ENCODE measurements at regions not wholly inside any gene's neighbourhood (a gene's known extent, or its start where the extent isn't known, plus 50 kb on each side); places are given as distances from the start of the nearest gene placed in this dataset.

DNA sequence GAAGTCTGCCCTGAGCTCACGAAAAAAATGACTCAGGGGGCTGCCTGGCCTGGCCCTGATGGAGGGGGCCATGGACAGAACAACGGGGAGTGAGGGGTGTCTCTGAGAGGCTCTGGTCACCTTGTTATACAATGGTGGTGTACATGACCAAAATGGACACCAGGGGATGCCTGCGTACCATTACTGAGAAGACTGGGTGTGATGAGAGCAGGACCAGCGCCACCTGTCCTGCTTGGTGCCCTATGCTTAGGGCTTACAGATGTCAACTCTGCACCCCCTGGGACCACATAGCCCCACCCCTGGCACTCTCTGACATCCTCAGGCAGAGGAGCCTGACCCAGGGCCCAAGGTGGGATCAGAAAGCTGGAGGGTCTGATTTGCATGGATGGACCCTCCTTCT, 104.8 kb downstream of the ZNF280B start:
- TF ChIP-seq, protein P1, sequence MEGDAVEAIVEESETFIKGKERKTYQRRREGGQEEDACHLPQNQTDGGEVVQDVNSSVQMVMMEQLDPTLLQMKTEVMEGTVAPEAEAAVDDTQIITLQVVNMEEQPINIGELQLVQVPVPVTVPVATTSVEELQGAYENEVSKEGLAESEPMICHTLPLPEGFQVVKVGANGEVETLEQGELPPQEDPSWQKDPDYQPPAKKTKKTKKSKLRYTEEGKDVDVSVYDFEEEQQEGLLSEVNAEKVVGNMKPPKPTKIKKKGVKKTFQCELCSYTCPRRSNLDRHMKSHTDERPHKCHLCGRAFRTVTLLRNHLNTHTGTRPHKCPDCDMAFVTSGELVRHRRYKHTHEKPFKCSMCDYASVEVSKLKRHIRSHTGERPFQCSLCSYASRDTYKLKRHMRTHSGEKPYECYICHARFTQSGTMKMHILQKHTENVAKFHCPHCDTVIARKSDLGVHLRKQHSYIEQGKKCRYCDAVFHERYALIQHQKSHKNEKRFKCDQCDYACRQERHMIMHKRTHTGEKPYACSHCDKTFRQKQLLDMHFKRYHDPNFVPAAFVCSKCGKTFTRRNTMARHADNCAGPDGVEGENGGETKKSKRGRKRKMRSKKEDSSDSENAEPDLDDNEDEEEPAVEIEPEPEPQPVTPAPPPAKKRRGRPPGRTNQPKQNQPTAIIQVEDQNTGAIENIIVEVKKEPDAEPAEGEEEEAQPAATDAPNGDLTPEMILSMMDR (IDR thresholded peaks at IDR 0.05): no peak
- TF ChIP-seq POLR2A (IDR thresholded peaks at IDR 0.05) (no peak), POLR2AphosphoS5 (IDR thresholded peaks at IDR 0.05) (no peak), EP300 (IDR thresholded peaks at IDR 0.05) (no peak)

Data from upper lobe of left lung (tissue), 4 donors.